ENCODE measurements at regions not wholly inside any gene's neighbourhood (a gene's known extent, or its start where the extent isn't known, plus 50 kb on each side); places are given as distances from the start of the nearest gene placed in this dataset.

GRCh38 chr13:64528838-64529237, 2701.3 kb downstream of the PCDH9 start:
- H3K36me3 ChIP-seq = no peaks in the 10 kb centered on the region
- H3K4me1 ChIP-seq = no peaks in the 10 kb centered on the region
- WGBS = 58% methylated on average over 1 of the region's 1 CpG
- no peaks in the 10 kb centered on the region for H3K27me3 ChIP-seq
- DNase-seq (ENCODE audit: low spot score in 2 of 2) = no peak
- H3K4me3 ChIP-seq = no peak overlapping the region
- TF ChIP-seq POLR2AphosphoS5 (IDR thresholded peaks at IDR 0.05) (no peak), POLR2A (IDR thresholded peaks at IDR 0.05) (no peak), EP300 (IDR thresholded peaks at IDR 0.05) (no peak), CTCF (IDR thresholded peaks at IDR 0.05) (no peak)
- H3K9me3 ChIP-seq = no peaks in the 10 kb centered on the region
- no peak overlapping the region for H3K27ac ChIP-seq

DNA sequence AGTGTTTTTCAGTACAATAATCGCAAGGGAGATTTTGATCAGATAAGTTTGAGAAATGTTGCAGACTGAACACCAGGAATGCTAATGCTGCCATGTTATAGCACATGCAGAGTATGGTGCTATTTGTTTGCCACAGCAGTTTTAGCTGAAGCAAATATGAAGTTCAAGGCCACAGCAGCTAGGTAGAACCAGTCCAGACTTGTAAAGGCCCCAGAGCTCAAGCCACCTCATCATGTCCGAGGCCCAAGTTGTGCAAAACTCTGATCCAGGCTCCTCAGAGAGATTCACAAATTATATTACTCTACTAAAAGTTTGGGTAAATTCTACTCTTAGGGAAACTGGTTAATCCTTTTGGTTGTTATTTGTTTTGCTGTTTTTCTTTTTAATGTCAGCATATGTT, 2702.6 kb downstream of the PCDH9 start:
- Histone ChIP-seq H3K27me3 (no peaks in the 10 kb centered on the region), H3K27ac (no peak overlapping the region), H3K9me3 (no peaks in the 10 kb centered on the region), H3K36me3 (no peaks in the 10 kb centered on the region), H3K4me1 (no peaks in the 10 kb centered on the region), H3K4me3 (no peak overlapping the region)
- no peak for DNase-seq (ENCODE audit: low spot score in 2 of 2)
- WGBS = 60% methylated on average over 2 of the region's 2 CpGs
- TF ChIP-seq POLR2AphosphoS5 (IDR thresholded peaks at IDR 0.05) (no peak), POLR2A (IDR thresholded peaks at IDR 0.05) (no peak), CTCF (IDR thresholded peaks at IDR 0.05) (no peak), EP300 (IDR thresholded peaks at IDR 0.05) (no peak)

DNA sequence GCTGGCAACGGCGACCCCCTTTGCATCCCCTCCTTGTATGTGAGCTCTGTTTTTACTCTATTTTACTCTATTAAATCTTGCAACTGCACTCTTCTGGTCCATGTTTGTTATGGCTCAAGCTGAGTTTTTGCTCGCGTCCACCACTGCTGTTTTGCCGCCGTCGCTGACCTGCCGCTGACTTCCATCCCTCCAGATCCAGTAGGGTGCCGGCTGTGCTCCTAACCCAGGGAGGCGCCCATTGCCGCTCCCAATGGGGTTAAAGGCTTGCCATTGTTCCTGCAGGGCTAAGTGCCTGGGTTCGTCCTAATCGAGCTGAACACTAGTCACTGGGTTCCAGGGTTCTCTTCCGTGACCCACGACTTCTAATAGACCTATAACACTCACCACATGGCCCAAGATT, 2704.4 kb downstream of the PCDH9 start:
- Histone ChIP-seq H3K36me3 (no peaks in the 10 kb centered on the region), H3K9me3 (no peaks in the 10 kb centered on the region), H3K27ac (no peak overlapping the region), H3K4me3 (no peak overlapping the region), H3K27me3 (no peaks in the 10 kb centered on the region), H3K4me1 (no peaks in the 10 kb centered on the region)
- DNase-seq (ENCODE audit: low spot score in 2 of 2) = no peak
- TF ChIP-seq POLR2A (IDR thresholded peaks at IDR 0.05) (no peak), POLR2AphosphoS5 (IDR thresholded peaks at IDR 0.05) (no peak), CTCF (IDR thresholded peaks at IDR 0.05) (no peak), EP300 (IDR thresholded peaks at IDR 0.05) (no peak)
- 94% methylated on average over 15 of the region's 15 CpGs for WGBS

GRCh38 chr13:64510747-64511146, 2719.4 kb downstream of the PCDH9 start:
- Histone ChIP-seq H3K27ac (no peak overlapping the region), H3K4me3 (no peak overlapping the region), H3K4me1 (no peaks in the 10 kb centered on the region), H3K9me3 (peaks cover 5% of the 10 kb centered on the region), H3K36me3 (no peaks in the 10 kb centered on the region), H3K27me3 (no peaks in the 10 kb centered on the region)
- TF ChIP-seq POLR2A (IDR thresholded peaks at IDR 0.05) (no peak), EP300 (IDR thresholded peaks at IDR 0.05) (no peak), POLR2AphosphoS5 (IDR thresholded peaks at IDR 0.05) (no peak), CTCF (IDR thresholded peaks at IDR 0.05) (no peak)
- WGBS = 64% methylated on average over 2 of the region's 2 CpGs
- no peak for DNase-seq (ENCODE audit: low spot score in 2 of 2)

DNA sequence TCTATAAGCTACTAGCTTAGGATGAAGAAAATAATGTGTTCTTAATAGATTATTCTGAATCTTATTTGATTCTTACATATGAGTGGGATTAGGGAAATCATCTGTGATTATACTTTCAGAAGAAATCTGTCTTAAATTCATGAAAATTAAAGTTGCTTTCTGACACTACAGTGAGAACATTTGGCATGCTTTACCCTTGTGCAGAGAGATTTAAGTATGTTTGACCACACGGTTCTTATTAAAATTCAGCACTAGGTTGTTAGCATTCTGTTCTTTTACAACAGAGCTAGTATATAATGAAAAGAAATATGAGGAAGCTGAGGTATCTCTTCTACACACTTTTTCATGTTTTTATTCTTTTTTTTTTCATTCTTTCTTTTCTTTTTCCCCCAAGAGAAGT, 2723.9 kb downstream of the PCDH9 start:
- TF ChIP-seq POLR2A (IDR thresholded peaks at IDR 0.05) (no peak), POLR2AphosphoS5 (IDR thresholded peaks at IDR 0.05) (no peak), CTCF (IDR thresholded peaks at IDR 0.05) (no peak), EP300 (IDR thresholded peaks at IDR 0.05) (no peak)
- 53% methylated on average over 1 of the region's 1 CpG for WGBS
- Histone ChIP-seq H3K4me3 (no peak overlapping the region), H3K27ac (no peak overlapping the region), H3K36me3 (no peaks in the 10 kb centered on the region), H3K27me3 (no peaks in the 10 kb centered on the region), H3K9me3 (no peaks in the 10 kb centered on the region), H3K4me1 (no peaks in the 10 kb centered on the region)
- no peak for DNase-seq (ENCODE audit: low spot score in 2 of 2)

Measured in suprapubic skin (tissue), 4 donors.